SW480 (cell line): ENCODE measurements at regions not wholly inside any gene's neighbourhood (a gene's known extent, or its start where the extent isn't known, plus 50 kb on each side); places are given as distances from the start of the nearest gene placed in this dataset.
A peak's percentile ranks its signal among the peaks of the same experiment; 100 is the strongest.

Source experiments
- DNase-seq: peaks from one replicate; pipeline ENCODE4 v3.0.0-alpha.2; 2016; ENCODE audit warnings: low spot score

DNA sequence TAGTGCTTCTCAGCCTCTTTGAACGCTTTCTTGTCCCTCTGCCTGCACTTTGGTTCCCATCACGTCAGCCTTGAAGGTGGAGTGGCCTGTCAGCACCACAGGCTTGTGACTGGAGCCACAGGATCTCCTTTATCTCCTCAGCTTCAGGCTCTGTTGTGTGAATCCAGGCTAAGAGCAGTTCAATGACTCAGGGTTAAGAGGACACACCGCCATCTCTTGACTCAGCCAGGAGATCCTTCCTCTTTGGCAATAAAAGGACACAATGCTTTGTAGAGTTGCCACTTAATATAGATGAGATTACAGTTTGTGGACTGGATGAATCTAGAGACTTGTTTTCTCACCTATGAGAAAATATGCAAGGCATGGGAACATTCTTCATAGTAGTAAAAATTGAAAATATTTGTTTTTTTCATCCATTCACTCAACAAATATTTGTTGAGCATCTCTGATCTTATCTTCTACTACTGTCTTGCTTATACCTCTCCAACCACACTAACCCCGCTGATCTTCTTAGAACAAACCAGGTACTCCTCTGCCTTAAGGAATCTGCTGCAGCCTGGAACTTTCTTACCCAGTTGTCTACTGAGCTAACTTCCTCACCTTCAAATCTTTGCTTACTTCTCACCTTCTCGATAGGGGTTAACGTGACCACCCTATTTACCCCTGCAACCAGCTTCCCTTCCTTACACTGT lies 62.3 kb downstream of the UCHL1 start:
- peak; percentile 17 for DNase-seq

DNA sequence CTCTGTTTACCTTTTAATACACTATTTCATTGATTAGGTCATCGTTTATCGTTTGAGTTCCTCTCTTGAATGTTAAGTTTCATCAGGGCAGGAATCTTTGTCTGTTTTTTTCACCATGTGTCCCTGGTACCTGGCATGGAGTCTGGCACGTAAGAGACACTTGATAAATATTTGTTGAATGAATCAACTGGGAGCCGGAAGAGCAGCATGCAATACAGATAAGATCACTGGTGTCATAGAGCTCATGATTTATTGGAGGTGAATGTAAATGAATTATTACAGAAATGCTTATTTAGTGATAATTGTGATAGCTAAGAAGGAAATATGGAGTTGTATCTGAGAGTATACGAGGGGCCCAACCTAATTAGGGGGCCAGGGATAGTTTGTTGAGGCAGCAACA lies 62.8 kb downstream of the UCHL1 start:
- DNase-seq = peak; percentile 64

DNA sequence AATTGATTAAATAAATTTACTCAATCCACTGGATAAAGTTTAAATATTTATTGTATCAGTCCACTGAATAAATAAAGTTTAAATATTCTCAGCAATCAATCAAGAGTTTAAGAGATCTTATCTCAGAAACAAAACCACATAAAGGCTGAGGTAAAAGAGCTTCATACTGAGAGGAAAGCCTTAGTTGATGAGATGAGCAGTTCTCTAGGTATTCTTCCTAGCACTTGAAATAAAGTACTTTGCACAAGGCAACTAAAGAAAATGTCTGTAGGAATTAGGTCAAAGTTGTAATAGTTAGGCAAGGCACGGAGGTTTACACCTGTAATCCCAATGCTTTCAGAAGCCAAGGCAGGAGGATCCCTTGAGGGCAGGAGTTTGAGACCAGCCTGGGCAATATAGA lies 63.5 kb downstream of the UCHL1 start:
- DNase-seq = peak; percentile 45

DNA sequence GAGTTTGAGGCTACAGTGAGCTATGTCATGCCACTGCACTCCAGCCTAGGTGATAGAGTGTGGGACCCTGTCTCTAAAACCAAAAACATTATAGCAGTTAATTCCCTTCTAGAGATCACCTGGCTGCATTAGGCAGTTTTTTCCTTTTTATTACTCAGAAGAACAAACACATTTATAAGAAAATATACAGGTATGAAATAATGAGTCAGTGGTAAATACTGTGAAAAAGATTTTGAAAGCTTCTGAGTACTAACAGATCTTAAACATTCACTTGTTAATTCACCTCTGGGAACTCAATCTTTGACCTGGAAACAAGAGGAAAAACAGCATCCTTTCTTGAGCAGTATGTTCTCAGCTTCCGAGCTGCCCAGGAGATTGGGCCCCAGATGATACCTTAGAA lies 64.1 kb downstream of the UCHL1 start:
- DNase-seq = no peak

DNA sequence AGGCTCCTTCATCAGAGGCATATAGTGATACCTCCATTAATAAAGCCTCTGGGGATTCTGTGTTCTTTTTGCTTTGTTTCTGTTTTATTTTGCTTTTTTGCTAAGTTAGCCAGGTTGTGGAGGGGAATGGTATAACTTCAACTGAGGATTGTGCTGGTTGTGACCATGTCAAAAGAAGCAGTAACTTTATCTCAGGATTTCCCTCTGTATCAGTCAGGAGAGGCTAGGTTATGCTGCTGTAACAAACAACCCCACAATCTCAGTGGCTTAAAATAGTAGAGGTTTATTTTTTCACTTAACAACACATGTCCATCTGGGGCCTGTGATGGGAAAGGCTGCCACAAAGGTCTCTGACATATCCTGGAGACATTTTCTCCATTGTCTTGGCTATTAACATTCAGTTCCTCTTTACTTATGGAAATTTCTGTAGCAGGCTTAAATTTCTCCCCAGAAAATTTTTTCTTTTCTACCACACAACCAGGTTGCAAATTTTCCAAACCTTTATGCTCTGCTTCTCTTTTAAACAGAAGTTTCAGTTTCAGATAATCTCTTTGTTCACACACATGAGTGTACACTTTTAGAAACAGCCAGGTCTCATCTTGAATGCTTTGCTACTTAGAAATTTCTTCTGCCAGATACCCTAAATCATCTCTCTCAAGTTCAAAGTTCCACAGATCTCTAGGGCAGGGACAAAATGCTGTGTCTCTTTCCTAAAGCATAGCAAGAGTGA lies 64.7 kb downstream of the UCHL1 start:
- no peak for DNase-seq

DNA sequence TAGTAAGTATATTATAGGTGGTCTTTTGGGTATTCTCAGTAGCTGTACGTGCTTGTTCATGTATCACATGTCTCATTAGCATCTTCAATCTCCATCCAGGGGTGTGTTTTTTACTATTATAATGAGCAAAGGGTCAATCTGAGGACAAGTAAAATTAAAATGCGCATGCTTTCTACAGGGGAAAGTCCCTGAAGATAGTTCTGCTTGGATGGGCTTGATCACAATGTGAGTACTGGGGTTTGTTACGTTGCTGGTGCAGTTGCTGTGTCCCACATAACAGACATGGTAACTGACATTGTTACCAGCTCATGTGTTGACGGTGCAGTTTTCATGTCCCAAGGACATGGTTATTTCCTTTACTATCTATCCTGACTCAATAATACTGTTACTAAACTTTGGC lies 65.9 kb downstream of the UCHL1 start:
- no peak for DNase-seq

DNA sequence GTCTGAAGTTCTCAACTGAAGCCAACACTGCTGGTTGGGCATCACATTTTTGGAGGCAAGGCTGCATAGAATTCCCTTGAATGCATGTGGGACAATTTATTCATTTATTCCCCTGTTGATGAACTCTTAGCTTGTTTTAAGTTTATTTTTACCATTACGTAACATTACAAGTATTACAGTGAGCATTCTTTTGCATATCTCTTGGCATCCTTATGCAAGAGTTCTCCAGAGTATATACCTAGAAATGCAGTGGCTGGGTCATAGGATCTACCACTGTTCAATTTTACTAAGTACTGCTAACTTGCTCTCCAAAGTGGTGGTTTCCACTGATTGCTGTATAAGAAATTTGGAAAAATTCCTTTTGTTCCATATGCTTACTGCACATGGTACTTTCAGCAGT lies 66.5 kb downstream of the UCHL1 start:
- DNase-seq = no peak

DNA sequence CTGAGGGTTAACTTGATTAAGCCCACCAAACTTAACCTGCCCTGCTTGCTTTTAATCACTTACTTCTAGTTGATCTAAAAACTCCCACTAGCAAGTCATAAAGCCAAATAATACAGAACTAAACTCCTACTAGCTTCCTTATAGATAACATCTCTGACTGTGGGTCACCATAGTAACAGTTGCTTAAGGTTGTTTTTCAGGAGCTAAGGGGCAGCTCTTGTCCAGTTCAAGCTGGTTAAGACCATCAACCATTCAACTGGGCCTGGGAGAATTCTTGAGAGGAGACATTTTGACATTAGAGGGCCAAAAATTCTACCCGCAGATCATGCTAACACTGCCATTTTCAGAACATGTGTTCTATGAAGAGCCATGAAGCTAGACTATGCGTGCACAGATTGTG lies 67.0 kb downstream of the UCHL1 start:
- DNase-seq = no peak

DNA sequence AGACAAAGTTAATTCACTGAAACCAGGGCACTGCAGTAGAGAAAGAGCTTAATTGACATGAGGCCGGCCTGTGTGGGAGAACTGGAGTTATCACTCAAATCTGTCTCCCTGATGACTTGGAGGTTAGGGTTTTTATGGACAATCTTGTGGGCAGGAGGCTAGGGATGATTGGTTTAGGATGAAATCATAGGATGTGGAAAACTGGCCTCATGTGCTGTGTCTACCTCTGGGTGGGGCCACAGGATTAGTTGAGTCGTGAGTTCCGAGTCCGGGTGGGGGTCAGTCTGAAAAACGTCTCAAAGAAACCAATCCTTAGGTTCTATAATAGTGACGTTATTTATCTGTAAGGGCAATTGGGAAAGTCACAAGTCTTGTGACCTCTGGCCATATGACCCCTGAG lies 68.1 kb downstream of the UCHL1 start:
- DNase-seq = no peak

DNA sequence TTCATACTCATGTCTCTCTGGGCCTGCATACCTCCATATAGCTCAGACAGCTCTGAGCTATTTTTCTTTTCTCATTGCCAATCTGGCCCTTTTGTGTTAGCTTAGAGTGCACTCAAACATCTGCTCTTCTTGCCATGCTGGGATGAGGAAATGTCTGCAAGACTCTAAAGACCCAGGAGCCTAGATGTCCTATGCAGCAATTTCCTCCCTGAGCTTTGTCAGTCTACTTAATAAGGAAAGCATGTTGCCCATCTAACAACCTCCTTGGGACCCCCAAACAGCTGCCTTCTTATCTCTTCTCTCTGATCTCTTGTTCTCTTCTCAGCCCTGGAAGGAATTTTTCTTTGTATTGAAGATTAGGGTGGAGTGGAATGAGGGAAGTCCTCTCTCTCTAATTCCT lies 69.2 kb downstream of the UCHL1 start:
- no peak for DNase-seq

DNA sequence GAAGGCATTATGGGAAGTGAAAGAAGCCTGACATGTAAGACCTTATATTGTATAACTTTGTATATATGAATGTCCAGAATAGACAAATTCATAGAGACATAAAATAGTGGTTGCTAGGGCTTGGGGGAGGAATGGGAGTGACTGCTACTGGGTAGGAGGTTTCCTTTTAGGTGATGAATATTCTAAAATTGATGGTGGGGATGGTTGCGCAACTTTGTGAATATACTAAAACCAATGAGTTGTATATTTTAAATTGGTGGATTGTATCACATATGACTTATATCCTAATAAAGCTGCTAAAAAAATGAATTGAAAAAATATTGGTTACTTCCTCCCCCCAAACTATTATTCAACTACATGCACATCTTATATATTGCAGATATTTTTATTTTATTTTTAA lies 70.0 kb downstream of the UCHL1 start:
- no peak for DNase-seq

DNA sequence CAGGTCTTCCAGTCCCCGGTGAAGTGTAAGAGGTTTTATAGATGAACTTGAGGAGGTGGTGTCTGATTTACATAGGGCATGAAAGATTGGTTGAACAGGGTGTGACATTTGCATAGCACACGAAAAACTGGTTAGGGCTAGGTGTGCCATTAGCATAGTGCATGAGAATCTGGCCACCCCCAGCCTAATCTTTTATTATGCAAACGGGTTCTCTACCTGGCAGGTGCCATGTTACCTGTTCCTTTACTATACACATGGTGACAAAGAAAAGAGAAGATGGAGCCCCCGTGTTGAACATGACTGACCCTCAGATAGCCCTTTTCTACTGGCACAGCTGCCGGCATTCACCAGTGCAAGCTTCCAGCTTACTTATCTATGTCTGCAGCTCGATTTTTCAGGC lies 71.0 kb downstream of the UCHL1 start:
- DNase-seq = no peak

DNA sequence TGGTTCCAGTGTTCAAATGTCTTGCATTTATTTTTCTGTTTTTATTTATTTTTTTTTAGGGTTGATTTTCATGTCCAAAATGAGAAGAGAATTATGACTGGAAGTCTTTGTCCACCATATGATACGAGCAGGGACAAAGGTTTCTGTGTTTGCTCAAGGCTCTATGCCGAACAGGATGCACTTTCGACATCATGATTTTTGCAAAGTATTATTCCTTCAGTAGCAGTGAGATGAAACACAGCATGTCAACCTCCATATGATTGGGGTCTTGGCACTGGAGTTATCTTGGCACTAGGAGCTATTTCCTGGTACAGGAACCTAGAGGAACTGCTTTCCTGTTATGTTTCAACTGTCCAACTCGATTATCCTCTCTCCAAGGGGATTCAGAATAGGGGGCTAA lies 72.6 kb downstream of the UCHL1 start:
- DNase-seq = no peak

DNA sequence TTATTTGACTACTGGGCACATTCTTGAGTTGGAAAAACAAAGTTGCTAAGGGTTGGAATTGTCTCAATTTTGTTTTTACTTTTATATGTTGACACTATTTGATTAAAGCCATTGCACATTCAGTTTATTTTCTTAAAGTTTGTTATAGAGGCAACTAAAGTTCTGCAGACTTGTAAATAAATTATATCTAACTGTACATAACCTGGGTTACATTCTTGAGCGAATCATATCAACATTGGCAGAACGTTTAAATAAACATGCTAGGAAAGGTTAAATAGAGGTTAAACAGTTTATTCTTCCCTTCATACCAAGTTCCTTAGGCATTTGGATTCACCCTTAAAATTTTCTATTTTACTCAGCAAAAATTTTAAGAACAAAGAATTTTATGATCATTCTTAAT lies 74.5 kb downstream of the UCHL1 start:
- no peak for DNase-seq

DNA sequence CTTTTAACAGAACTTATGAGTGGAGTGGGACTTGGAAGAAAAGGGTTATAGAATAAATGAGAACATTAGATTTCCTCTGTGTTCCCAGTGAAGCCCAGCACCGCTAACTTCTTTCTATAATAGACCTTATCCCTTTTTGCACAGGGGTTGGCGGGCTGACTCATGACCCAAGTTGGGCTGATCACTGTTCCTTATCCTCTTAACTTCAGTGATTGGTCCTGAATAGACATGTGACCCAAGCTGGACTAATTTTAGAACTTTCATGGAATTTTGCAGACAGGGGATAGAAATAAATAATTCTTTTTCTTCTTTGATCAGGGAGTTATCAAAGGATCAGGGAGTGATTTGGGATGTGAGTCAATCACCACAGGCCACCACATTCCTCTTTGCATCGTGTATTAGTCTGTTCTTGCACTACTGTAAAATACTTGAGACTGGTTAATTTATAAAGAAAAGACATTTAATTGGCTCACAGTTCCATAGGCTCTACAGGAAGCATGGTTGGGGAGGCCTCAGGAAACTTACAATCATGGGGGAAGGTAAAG lies 75.9 kb downstream of the UCHL1 start:
- no peak for DNase-seq

DNA sequence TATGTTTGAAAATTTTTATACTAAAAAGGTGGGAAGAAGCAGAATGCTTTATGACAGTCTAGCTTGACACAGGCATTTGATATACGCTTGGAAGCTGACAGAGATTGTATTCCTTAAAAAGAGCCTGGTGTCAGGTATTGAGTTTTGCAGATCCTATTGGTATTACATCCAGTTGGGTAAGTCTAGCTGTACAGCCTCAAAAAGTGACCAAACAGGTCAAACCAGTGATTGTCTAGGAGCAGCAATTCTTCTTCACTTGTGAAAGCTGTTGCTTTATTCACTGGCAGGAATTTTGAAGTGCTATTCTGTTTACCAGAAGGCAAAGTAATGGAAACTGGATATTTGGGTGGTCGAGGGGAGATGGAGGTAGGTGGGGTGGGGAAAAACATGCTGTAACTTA lies 77.5 kb downstream of the UCHL1 start:
- no peak for DNase-seq

DNA sequence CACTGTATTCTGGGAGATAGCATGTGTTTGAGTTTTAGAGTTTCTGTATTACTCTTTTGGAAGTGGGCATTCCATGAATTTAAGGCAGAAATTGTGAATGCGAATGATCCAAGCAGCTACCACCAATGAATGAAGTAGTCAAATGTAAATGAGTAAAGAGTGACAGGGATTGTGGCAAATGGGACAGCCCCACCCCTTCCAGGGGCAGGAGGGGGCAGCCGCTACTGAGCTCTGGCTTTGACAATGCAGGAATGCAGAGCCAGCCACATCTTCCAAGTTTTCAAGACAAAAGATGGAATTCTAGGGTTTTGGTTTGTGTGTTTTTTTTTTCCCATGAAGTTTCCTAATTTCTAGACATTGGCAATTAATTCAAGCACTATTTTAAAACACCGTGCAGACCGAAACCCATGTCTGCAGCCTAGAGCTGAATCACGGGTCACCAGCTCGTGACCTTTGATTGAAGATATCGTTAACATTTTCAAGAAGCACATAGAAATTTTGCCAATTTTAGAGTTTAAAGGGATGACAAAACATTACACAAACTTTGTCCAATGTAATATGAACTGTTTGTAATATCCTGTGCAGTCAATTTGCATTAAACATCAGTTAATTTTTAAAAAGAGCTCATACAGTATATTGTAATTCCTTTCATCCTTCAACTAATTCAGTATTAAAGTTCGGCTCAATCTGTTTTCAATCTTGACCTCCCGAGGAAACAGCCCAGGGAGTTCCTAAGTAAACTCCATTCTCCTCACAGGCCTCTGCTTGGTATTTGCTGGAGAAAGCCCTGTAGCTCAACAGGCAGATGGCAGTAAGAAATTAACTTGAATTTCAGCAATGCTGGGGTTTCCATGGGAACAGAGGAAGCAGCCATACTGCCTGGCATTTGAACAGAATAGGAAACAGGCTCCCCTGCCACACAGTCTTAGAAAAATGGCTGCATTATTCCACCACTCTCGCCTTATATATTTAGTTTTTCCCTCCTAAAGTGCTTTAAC lies 83.4 kb downstream of the UCHL1 start:
- no peak for DNase-seq

DNA sequence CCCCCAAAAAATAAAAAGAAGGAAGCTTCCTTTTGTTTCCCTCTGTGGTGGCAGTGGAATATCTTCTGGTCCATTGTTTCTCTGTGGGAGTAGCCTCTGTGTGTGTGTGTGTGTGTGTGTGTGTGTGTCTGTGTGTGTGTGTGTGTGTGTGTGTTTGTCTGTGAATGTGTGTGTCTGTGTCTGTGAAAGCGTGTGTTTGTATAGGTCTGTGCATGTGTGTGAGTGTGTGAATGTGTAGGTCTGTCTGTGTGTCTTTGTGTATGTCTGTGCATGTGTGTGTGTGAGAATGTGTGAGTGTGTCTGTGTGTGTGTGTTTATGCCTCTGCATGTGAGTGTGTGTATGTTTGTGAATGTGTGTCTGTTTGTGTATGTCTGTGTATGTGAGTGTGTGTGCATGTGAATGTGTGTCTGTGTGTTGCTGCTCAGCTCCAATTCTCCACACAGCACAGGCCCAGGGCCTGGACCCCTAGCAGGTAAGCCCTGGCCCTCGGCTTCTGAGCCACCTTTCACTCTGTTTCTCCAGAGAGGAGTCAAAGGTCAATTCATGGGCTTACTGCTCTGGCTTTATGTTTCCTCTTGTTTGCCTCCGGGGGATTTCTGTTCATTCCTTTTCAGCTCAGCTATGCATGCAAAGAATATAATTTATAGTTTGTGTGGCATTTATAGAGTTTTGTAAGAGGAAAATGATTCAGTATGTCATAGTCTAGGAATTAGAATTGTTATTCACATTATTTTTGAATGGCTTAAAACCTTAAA lies 89.8 kb downstream of the UCHL1 start:
- no peak for DNase-seq

DNA sequence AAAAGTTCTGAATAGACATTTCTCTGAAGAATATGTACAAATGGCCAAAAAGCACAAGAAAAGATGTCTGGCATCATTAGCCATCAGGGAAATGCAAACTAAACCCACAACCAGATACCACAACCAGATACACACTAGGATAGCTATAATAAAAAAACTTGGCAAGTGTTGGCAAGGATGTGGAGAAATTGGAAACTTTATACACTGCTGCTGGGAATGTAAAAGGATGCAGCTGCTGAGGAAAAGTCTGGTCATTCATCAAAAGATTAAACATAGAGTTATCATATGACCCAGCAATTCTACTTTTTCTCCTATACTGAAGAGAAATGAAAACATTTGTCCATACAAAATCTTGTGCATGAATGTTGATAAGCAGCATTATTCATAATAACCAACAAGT lies 92.3 kb downstream of the UCHL1 start:
- no peak for DNase-seq

DNA sequence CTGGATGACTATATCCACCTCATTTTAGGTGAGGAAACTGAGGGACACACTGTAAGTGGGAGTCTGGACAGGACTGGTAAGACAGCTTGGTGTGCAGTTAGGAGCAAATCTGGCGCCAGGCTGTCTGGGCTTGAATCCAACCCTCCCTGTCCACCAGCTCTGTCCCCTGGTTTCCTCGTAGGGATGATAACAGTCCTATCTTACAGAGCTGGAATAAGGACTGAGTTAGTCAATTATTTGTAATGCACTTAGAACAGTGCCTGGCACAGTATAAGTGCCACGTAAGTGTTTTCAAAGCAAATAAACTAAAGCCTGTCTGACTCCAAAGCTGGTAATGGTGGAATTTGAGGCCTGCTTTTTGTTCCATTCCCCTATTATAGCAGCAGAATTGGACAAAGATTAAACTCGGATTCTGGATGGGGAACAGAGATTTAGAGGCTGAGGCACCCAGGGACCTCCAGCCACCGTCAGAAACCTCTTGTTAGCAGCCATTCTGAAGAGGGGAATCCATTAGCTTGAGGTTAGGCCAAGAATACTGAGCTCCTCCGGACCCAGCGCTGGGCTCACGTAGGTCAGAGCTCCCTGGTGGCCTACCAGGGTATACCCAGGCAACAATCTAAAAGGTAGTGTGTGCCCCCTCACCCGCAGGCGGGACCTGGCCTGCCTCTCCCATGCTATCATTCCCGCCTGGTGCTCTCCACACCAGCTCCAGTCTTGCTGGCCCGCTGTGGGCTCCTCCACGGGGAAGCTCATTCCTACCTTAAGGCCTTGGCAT lies 102.1 kb downstream of the UCHL1 start:
- DNase-seq = no peak

DNA sequence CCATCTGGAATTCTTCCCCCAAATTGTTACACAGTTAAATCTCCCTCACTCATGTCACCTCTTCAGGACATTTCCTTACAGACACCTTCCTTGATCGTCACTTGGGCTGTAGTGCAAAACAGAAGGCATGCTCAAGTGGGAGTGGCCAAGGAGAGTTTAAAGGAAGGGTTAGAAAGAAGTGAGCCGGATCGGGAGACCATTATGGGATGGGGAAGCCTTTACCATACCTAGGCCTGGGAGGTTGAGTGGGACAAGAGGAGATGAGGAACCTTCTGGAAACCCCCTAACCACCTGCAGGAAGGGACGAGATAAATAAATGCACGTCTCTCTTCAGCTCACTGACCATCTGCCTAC lies 102.7 kb downstream of the UCHL1 start:
- DNase-seq = no peak
